Left ventricle myocardium inferior (tissue), 1 donor: ENCODE measurements at regions not wholly inside any gene's neighbourhood (a gene's known extent, or its start where the extent isn't known, plus 50 kb on each side); places are given as distances from the start of the nearest gene placed in this dataset.

Source experiments
- DNase-seq: peaks from one replicate; pipeline ENCODE4 v3.0.0-alpha.2; 2020
- H3K27ac ChIP-seq: fragments of 200-600 bp; replicated peaks from 2 replicates; pipeline ENCODE4 v1.8.0; 2021
- H3K27me3 ChIP-seq: fragments of 200-600 bp; 2 replicates; pipeline ENCODE4 v1.8.0; 2021; ENCODE audit warnings: low read depth
- H3K36me3 ChIP-seq: fragments of 200-600 bp; 2 replicates; pipeline ENCODE4 v1.8.0; 2021
- H3K4me1 ChIP-seq: fragments of 200-600 bp; 2 replicates; pipeline ENCODE4 v1.8.0; 2021
- H3K4me3 ChIP-seq: fragments of 200-600 bp; 2 replicates; pipeline ENCODE4 v1.8.0; 2021; ENCODE audit warnings: mild to moderate bottlenecking, moderate library complexity
- H3K9me3 ChIP-seq: fragments of 200-600 bp; replicated peaks from 2 replicates; pipeline ENCODE4 v1.8.0; 2021
- intact Hi-C: fragments of 100-400 bp; cut with micrococcal nuclease; formaldehyde crosslinking; loops from one replicate; pipeline ENCODE4 v1.11.0; 2022
- TF ChIP-seq, protein P1 (sequence below): fragments of 200-600 bp; IDR thresholded peaks from 2 replicates; pipeline ENCODE4 v1.8.0; 2021; ENCODE audit warnings: antibody characterized with exemption, mild to moderate bottlenecking, borderline replicate concordance
- donor health status: DM: no; HTN: yes; CAD: no; lungs with severe emphysema.

DNA sequence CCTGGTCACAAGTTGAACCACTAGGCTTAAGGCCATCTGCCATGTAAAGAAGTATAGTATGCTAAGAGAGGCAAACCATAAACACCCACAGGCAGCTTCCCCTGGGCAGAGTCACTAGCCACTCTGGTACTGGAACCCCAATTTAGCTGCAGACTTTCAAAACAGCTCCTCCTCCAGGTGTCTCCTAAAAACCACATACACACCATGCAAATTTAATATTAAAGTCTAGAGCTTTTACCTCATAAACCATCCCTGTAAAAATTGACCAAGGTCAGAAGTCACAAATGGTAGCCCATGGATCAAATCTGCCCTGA is 99.1 kb upstream of the STT3B start:
- intact Hi-C loops, result no loop called here
- Histone ChIP-seq H3K4me1 (no peaks in the 10 kb centered on the region), H3K9me3 (peaks cover 26% of the 10 kb centered on the region)

DNA sequence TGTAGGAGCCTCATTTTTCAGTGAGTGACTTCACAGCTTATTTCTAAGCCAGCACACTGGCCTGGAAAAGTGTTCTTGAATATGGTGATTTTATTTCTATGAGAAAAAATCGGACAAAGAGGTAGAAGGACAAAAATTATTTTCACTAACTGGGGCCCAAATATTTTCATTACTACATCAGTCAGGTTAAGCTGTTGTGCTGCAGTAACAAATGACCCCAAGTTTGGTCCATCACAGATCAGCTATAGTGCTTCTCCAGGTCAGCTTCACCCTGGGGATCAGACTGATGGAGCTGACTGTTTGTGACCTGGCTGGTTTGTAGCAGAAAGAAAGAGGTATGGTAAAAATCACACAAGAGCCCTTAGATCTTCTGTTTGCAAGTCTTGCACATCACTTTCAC is 97.9 kb upstream of the STT3B start:
- Histone ChIP-seq H3K4me1 (no peaks in the 10 kb centered on the region), H3K9me3 (peaks cover 16% of the 10 kb centered on the region), H3K27me3 (no peaks in the 10 kb centered on the region), H3K36me3 (no peaks in the 10 kb centered on the region), H3K27ac (no peak overlapping the region), H3K4me3 (no peak overlapping the region)
- no peak for DNase-seq
- TF ChIP-seq, protein P1, sequence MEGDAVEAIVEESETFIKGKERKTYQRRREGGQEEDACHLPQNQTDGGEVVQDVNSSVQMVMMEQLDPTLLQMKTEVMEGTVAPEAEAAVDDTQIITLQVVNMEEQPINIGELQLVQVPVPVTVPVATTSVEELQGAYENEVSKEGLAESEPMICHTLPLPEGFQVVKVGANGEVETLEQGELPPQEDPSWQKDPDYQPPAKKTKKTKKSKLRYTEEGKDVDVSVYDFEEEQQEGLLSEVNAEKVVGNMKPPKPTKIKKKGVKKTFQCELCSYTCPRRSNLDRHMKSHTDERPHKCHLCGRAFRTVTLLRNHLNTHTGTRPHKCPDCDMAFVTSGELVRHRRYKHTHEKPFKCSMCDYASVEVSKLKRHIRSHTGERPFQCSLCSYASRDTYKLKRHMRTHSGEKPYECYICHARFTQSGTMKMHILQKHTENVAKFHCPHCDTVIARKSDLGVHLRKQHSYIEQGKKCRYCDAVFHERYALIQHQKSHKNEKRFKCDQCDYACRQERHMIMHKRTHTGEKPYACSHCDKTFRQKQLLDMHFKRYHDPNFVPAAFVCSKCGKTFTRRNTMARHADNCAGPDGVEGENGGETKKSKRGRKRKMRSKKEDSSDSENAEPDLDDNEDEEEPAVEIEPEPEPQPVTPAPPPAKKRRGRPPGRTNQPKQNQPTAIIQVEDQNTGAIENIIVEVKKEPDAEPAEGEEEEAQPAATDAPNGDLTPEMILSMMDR, result no peak
- intact Hi-C loops, result no loop called here

More for the DNA sequence above, 99.1 kb upstream of the STT3B start:
- no peak overlapping the region for H3K4me3 ChIP-seq
- DNase-seq, result no peak
- no peak overlapping the region for H3K27ac ChIP-seq
- no peaks in the 10 kb centered on the region for H3K36me3 ChIP-seq
- no peaks in the 10 kb centered on the region for H3K27me3 ChIP-seq
- TF ChIP-seq, protein P1, result no peak

DNA sequence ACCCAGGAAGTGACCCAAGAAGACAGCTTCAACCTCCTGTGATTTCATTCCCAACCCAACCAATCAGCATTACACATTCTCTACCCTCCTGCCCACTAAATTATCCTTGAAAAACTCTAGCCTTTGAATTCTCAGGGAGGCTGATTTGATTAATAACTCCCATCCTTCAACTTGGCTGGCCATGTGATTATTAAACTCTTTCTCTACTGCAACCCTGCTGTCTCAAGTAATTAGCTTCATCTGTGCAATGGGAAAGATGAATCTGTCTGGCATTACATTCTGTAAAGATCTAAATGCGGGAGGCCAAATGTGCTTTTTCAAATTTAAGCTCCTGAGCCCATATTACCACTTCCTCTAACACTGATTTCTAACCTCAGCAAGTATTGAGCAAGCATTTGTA is 95.9 kb upstream of the STT3B start:
- no peak for DNase-seq
- Histone ChIP-seq H3K27ac (no peak overlapping the region), H3K36me3 (no peaks in the 10 kb centered on the region), H3K9me3 (peaks cover 16% of the 10 kb centered on the region), H3K4me3 (no peak overlapping the region), H3K27me3 (no peaks in the 10 kb centered on the region), H3K4me1 (no peaks in the 10 kb centered on the region)
- TF ChIP-seq, protein P1, result no peak
- intact Hi-C loops, result no loop called here

DNA sequence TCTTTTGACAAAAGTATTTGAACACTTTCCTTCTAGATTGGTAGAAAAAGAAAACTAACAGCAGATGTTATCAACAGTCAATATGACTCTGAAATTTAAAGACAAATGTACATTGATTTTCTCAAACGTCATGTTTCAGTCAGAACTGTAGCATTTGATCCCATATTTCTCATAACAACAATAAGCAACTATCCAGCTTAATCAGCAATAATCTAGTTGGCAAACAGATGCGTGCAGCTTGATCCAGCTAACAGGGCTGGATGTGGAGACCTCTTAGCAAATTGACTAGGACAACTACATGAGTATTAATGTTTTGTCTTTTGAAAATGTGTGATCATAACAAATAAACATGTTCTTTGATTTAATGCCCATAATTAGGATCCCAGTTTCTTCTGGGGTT is 94.0 kb upstream of the STT3B start:
- Histone ChIP-seq H3K9me3 (peaks cover 16% of the 10 kb centered on the region), H3K4me3 (no peak overlapping the region), H3K36me3 (no peaks in the 10 kb centered on the region), H3K27me3 (no peaks in the 10 kb centered on the region), H3K4me1 (no peaks in the 10 kb centered on the region), H3K27ac (no peak overlapping the region)
- no peak for DNase-seq
- TF ChIP-seq, protein P1, result no peak
- intact Hi-C loops, result no loop called here

DNA sequence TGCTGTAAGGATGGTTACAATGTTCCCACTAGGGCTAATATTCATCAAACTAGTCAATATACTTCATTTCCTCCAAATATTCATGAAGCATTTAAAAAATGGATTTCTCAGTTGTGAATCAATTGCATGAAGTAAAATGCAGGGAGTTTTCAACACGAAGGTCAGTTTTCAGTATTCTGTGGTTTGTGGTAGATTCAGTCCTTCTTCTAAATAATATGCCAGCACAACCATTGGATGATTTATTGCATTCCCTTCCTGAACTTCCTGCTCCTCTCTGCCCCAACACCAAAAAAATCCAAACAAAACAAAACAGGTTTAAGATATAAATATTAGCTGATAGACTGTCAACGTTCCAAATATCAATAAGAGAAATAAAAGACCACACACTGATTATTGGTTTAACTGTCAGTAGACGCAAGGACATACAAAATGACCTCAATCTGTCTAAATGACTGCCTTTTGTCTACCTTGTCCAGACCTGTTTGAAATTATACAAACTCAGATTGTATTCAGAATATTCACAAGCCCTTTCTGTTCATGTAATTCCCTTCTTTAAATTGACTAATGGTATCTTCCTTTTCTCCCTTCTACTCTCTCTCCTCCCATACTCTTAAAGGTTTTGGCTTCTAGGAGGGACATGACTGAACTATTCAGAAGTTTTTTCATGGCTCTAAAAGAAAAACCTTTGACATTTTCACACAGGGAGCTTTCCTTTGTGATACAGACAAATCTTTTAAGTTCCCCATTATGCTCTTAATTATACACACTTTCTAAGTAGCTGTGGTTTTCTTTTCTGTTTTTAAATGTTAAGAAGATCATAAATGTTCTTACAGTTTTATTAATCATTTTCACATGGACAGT is 92.6 kb upstream of the STT3B start:
- TF ChIP-seq, protein P1, result no peak
- Histone ChIP-seq H3K36me3 (no peaks in the 10 kb centered on the region), H3K9me3 (peaks cover 16% of the 10 kb centered on the region), H3K27me3 (no peaks in the 10 kb centered on the region), H3K4me1 (no peaks in the 10 kb centered on the region), H3K27ac (no peak overlapping the region), H3K4me3 (no peak overlapping the region)
- DNase-seq, result no peak
- intact Hi-C loops, result no loop called here
